AG04449 (cell line): ENCODE measurements at regions not wholly inside any gene's neighbourhood (a gene's known extent, or its start where the extent isn't known, plus 50 kb on each side); places are given as distances from the start of the nearest gene placed in this dataset.

Experiments
- CTCF ChIA-PET: fragments of 350-600 bp; formaldehyde crosslinking; extraction: SDS; loops from one replicate; lab custom pipeline; 2021; ENCODE audit warnings: antibody characterized with exemption; lab: Yijun Ruan, JAX
- POLR2A ChIA-PET: fragments of 400-600, 350-600 bp; formaldehyde crosslinking; extraction: SDS; loops from one replicate; lab custom pipeline; 2020; ENCODE audit warnings: antibody characterized with exemption, inconsistent platforms; lab: Yijun Ruan, JAX
- DNase-seq: peaks from one replicate; pipeline ENCODE4 v3.0.0-alpha.2; 2010; ENCODE audit warnings: low read depth, low spot score
- H3K4me3 ChIP-seq: 2 replicates; pipeline ENCODE4 v1.5.1; 2011; ENCODE audit warnings: low read depth, mild to moderate bottlenecking, control low read depth, low read length
- TF ChIP-seq, protein P1 (sequence below): IDR thresholded peaks from one replicate; pipeline ENCODE4 v1.5.1; 2011; ENCODE audit warnings: mild to moderate bottlenecking, moderate library complexity, low read length, control low read depth, inconsistent platforms; ENCODE audit not compliant: insufficient read depth; ENCODE audit errors: missing control alignments

DNA sequence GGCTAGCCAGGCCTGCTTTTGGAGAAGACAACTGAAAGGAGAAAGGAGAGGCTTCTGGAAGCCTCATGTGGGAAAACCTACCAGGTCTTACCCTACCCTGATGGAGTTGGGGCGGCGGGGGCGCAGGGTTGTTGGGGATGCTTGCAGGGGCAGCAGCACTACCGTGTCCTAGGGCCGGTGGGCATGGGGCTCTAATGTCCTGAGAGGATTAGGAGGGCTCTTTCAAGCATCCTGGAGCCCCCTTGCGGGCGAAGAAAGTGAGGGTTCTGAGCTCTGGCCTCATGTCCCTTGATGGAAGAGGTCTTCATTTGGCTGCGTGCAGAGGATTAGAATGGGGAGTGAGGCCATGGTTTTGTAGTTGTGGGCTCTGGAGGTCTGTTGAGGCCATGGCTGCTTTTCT, 86.9 kb upstream of the PITX1 start:
- TF ChIP-seq, protein P1, sequence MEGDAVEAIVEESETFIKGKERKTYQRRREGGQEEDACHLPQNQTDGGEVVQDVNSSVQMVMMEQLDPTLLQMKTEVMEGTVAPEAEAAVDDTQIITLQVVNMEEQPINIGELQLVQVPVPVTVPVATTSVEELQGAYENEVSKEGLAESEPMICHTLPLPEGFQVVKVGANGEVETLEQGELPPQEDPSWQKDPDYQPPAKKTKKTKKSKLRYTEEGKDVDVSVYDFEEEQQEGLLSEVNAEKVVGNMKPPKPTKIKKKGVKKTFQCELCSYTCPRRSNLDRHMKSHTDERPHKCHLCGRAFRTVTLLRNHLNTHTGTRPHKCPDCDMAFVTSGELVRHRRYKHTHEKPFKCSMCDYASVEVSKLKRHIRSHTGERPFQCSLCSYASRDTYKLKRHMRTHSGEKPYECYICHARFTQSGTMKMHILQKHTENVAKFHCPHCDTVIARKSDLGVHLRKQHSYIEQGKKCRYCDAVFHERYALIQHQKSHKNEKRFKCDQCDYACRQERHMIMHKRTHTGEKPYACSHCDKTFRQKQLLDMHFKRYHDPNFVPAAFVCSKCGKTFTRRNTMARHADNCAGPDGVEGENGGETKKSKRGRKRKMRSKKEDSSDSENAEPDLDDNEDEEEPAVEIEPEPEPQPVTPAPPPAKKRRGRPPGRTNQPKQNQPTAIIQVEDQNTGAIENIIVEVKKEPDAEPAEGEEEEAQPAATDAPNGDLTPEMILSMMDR, result no peak
- POLR2A ChIA-PET, result no interaction called here
- no peak for DNase-seq
- CTCF ChIA-PET, result no interaction called here
- no peak overlapping the region for H3K4me3 ChIP-seq

DNA sequence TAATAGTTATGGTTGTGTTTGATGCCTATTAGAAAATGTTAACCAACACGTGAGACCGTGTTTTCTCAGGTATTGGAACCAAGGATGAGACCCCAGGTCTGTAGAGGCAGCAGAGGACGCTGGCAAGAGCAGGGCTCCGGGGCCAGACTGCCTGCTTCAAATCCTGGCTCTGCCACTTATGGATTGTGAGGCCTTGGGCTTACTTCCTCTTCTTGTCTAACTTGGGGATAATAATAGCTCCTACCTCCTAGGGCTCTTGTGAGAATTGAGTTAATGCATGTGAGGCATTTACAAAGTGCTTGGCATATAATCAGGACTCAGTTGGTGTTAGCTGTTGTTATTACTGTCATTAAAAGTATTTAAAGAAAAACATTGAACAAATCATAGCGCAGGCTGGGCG, 85.5 kb upstream of the PITX1 start:
- POLR2A ChIA-PET, result no interaction called here
- H3K4me3 ChIP-seq, result no peak overlapping the region
- CTCF ChIA-PET, result no interaction called here
- DNase-seq, result no peak
- TF ChIP-seq, protein P1, result no peak

DNA sequence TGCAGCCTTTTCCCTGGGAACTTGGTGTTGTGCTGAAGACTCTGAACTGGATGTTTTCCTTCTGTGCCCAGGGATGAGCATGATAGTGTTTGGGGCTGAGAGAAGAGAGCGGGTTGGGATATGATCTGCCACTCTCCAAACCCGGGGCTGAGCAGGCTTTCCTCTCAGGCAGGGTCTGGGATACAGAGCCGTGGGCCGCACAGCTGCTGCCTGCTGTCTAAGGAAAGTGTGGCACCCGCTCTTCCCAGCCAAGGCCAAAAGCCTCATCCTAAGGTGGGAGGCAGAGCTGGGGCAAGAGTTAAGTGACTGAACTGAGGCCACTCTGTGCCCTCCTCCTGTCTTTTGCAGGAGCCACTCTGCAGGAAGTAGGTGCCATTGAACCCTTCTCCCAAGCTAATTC, 83.6 kb upstream of the PITX1 start:
- ChIA-PET CTCF (no interaction called here), POLR2A (no interaction called here)
- no peak for DNase-seq
- H3K4me3 ChIP-seq, result no peak overlapping the region
- TF ChIP-seq, protein P1, result no peak

DNA sequence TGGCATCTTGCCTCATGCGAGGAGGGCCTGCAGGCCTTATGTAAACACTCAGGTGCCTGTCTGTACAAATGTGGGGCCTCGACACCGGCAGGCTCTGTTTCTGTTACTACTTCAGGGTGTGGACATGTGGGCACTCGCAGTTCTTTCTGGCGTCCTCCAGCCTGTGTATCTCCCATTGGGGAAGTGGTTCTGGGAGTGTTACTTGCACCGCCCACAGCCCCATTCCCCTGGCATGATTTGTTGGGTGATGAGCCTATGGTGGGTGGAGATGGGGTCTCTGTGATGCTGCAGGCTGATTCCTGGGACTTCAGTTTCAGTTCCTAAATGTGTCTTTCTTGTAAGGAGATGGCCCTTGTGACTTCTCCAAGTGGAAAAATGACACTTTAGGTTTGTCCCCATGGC, 82.1 kb upstream of the PITX1 start:
- TF ChIP-seq, protein P1, result no peak
- no peak overlapping the region for H3K4me3 ChIP-seq
- CTCF ChIA-PET, result interaction anchor here (1.5 kb wide), 1 partner anchor 9 kb away, joined by 6 read pairs; no protein-coding TSS in a partner anchor
- DNase-seq, result no peak
- POLR2A ChIA-PET, result no interaction called here

DNA sequence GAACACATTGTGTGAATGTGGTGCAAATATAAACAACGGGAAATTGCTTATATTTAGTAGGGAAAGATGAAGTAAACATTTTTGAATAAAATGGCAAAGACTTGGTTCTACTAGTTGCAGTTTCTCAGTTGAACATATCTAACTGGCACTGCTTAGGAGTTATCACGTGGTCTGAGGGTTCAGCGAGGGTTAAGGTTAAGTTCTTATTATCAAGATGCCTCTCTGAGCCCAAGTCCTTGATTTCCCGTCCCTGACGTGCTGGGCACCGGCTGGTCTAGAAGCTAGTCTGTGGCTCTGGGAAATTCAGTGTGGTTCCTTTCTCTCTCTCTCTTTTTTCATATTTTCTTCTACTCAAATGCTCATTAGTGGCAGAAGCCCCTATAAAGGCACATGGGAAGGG, 81.6 kb upstream of the PITX1 start:
- CTCF ChIA-PET, result interaction anchor here (1.5 kb wide), 1 partner anchor 9 kb away, joined by 6 read pairs; no protein-coding TSS in a partner anchor
- no peak for DNase-seq
- H3K4me3 ChIP-seq, result no peak overlapping the region
- TF ChIP-seq, protein P1, result no peak
- POLR2A ChIA-PET, result no interaction called here

DNA sequence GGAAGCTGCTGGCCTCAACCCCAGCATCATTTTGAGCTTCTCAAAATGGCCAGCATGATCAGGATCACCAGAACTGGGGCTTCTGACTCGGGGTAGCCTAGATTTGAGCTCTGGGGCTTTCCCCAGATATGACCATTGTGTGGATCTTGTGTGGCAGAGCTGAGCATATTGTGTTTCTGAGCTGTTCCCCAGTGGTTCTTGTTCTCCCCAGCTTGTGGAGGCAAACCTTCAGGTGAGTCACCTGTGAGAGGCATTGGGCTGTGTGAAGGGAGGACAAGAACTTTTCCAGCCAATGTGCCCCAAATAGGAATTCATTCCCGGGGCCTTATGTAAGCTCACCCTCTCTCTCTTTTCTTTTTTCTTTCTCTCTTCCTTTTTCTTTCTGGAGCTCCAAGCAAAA, 80.7 kb upstream of the PITX1 start:
- DNase-seq, result no peak
- TF ChIP-seq, protein P1, result no peak
- CTCF ChIA-PET, result interaction anchor here (0.6 to 1.5 kb wide), 2 partner anchors 10 to 66 kb away, joined by 3 to 6 read pairs; no protein-coding TSS in a partner anchor
- POLR2A ChIA-PET, result no interaction called here
- no peak overlapping the region for H3K4me3 ChIP-seq
